Brain microvascular endothelial cell (primary cell): ENCODE measurements at regions not wholly inside any gene's neighbourhood (a gene's known extent, or its start where the extent isn't known, plus 50 kb on each side); places are given as distances from the start of the nearest gene placed in this dataset.

Source experiments
- DNase-seq: peaks from one replicate; pipeline ENCODE4 v3.0.0-alpha.2; 2020
- H3K27ac ChIP-seq: fragments of 250-450 bp; sonication (Bioruptor Pico); 2 replicates; pipeline ENCODE4 v1.5.1; 2020; ENCODE audit warnings: mild to moderate bottlenecking, moderate library complexity
- H3K27me3 ChIP-seq: fragments of 250-450 bp; sonication (Bioruptor Pico); replicated peaks from 2 replicates; pipeline ENCODE4 v1.5.1; 2020; ENCODE audit warnings: mild to moderate bottlenecking
- H3K36me3 ChIP-seq: fragments of 250-450 bp; sonication (Bioruptor Pico); replicated peaks from 2 replicates; pipeline ENCODE4 v1.5.1; 2020; ENCODE audit warnings: mild to moderate bottlenecking
- H3K4me3 ChIP-seq: 2 replicates; pipeline ENCODE4 v1.5.1; 2011; ENCODE audit warnings: low read depth, mild to moderate bottlenecking, control low read depth, low read length, moderate library complexity
- in situ Hi-C: cut with HindIII; loops from 2 replicates; pipeline ENCODE4 v1.10.0; 2017; ENCODE audit warnings: low sequenced_read_pairs, low pct_ligation_motif_present
- TF ChIP-seq, protein P1 (sequence below): IDR thresholded peaks from 2 replicates; pipeline ENCODE4 v1.5.1; 2011; ENCODE audit warnings: low read depth, mild to moderate bottlenecking, moderate library complexity, low read length, control low read depth, inconsistent platforms; ENCODE audit errors: missing control alignments

DNA sequence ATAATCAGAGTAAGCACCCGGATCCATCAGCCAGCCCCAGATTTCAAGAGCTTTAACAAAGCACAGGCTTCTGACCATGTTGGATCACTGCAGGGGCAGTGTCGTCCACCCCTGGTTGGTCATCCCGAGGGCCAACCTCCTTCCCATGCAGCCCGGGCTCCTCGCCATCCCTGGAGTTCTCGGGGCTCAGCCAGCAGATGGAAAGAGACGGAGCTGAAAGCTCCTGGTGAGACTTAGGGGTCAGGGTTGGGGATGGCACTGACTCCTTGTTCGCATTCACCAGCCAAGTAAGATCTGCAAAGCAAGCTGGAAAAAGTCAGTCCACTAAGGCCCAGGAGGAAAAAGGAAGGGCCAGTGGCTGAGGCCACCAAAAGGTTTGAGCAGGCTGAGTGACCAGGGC is 888.9 kb downstream of the BRD1 start:
- no peak for DNase-seq
- H3K36me3 ChIP-seq, result no peaks in the 10 kb centered on the region
- no peak overlapping the region for H3K27ac ChIP-seq
- no peaks in the 10 kb centered on the region for H3K27me3 ChIP-seq
- in situ Hi-C loops, result no loop called here
- TF ChIP-seq, protein P1, sequence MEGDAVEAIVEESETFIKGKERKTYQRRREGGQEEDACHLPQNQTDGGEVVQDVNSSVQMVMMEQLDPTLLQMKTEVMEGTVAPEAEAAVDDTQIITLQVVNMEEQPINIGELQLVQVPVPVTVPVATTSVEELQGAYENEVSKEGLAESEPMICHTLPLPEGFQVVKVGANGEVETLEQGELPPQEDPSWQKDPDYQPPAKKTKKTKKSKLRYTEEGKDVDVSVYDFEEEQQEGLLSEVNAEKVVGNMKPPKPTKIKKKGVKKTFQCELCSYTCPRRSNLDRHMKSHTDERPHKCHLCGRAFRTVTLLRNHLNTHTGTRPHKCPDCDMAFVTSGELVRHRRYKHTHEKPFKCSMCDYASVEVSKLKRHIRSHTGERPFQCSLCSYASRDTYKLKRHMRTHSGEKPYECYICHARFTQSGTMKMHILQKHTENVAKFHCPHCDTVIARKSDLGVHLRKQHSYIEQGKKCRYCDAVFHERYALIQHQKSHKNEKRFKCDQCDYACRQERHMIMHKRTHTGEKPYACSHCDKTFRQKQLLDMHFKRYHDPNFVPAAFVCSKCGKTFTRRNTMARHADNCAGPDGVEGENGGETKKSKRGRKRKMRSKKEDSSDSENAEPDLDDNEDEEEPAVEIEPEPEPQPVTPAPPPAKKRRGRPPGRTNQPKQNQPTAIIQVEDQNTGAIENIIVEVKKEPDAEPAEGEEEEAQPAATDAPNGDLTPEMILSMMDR, result no peak
- no peak overlapping the region for H3K4me3 ChIP-seq

DNA sequence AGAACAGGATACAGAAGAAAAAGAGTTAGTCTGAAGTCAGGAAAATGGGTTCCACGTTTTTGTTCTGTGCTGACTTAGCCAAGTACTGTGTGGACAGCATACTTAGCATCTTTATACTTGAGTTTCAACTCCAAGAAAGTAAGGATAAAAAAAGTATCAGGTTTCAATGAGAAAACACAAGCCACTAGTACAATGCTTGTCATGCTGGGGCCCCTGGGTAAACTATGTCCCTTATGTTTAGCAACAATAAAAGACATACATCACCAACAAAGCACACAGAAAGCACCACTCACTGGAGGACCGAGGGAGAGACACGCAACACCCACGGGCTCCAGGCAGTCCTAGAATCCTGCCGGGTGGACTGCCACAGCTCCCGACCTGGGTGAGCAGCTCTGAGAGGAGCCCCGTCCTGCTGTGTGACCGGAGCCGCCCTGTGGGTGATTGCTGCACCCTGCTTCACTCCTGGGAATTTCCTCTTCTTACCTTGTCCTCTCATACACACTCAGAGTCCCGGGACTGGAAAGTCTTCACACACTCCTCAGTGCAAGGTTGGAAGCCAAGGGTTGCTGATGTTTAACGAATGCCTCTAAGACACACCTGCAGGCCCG is 890.5 kb downstream of the BRD1 start:
- in situ Hi-C loops, result no loop called here
- Histone ChIP-seq H3K4me3 (no peak overlapping the region), H3K27me3 (no peaks in the 10 kb centered on the region), H3K27ac (no peak overlapping the region), H3K36me3 (no peaks in the 10 kb centered on the region)
- TF ChIP-seq, protein P1, result no peak
- DNase-seq, result no peak

DNA sequence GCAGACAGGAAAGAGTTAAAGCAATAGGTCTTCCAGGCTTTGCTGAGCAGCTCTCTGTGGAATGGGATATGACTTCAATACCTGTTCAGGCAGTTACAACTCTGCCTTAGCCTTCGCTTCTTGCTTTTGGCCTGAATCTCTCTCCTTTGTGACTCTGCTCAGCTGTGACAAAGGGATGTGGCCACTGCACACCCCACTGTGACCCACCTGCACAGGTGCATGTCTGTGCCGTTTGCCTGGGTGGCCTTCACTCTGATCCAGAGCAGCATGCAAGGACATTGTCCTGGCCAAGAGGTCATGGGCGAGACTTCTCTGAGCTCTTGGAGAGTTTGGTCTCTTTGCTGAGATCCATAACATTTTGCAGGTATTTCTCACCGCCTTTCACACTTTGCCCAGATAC is 891.3 kb downstream of the BRD1 start:
- no peaks in the 10 kb centered on the region for H3K36me3 ChIP-seq
- in situ Hi-C loops, result no loop called here
- H3K4me3 ChIP-seq, result no peak overlapping the region
- no peak overlapping the region for H3K27ac ChIP-seq
- no peak for DNase-seq
- no peaks in the 10 kb centered on the region for H3K27me3 ChIP-seq
- TF ChIP-seq, protein P1, result no peak

DNA sequence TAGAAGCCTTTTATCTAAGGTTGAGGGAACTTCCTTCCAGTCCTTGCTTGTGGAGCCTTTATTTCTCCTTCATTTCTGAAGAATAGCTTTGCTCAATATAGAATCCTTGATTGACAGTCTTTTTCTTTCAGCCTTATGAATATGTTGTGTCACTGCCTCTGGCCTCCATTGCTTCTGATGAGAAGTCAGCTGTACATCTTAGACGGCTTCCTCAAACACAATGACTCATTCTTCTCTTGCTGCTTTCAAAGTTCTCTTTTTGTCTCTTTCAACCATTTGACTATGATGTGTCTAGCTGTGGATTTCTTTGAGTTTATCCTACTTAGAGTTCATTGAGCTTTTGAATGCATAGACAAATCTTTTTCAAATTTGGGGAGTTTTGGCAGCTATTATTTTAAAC is 893.2 kb downstream of the BRD1 start:
- Histone ChIP-seq H3K27ac (no peak overlapping the region), H3K36me3 (no peaks in the 10 kb centered on the region), H3K27me3 (no peaks in the 10 kb centered on the region), H3K4me3 (no peak overlapping the region)
- in situ Hi-C loops, result no loop called here
- DNase-seq, result no peak
- TF ChIP-seq, protein P1, result no peak

DNA sequence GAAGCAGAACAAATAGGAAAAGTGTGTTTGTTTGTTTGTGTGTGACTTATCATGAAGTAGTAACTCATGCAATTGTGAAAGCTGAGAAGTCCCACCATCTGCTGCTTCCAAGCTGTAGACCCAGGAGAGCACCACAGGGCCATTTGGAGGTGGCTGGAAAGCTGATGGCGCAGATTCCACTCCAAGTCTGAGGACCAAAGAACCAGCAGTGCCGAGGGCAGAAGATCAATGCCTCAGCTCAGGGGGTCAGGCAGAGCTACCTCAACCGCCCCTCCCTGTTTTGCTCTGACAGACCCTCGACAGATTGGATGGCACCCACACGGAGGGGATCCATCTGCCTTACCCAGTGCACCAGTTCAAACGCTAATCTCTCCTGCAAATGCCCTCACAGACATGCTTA is 896.2 kb downstream of the BRD1 start:
- Histone ChIP-seq H3K27me3 (no peaks in the 10 kb centered on the region), H3K4me3 (no peak overlapping the region), H3K27ac (no peak overlapping the region), H3K36me3 (no peaks in the 10 kb centered on the region)
- no peak for DNase-seq
- TF ChIP-seq, protein P1, result no peak
- in situ Hi-C loops, result no loop called here

DNA sequence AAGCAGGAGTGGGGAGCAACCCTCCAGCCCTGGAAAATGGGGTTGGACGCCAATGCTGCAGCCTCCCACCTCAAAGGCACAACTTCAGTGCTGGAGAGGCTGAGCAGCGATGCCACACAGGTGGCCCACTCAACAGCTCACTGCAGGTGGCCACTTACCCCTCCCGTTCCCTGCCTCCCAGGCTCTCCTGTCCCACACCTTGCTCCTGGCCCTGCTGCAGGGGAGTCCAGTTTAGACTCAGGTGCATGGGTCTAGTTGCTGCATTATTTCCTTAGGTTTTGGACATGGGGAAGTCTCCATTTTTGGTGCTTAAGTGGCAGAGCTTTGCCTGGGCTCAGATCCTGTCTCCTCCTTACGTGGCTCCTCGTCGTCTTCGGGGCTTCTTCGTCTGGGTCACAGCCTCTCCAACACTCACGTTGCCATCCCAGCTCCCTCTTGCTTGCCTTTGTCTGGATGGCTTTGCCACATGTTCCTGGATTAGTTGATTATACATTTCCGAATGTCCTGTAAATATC is 898.3 kb downstream of the BRD1 start:
- no peaks in the 10 kb centered on the region for H3K27me3 ChIP-seq
- no peak overlapping the region for H3K4me3 ChIP-seq
- DNase-seq, result no peak
- TF ChIP-seq, protein P1, result no peak
- no peaks in the 10 kb centered on the region for H3K36me3 ChIP-seq
- H3K27ac ChIP-seq, result no peak overlapping the region
- in situ Hi-C loops, result no loop called here
